Stimulated activated CD4-positive, alpha-beta T cell treated with anti-CD3 and anti-CD28 coated beads, TNF-alpha, amount 100 ng/mL, for 24 hours (primary cell): ENCODE measurements at regions not wholly inside any gene's neighbourhood (a gene's known extent, or its start where the extent isn't known, plus 50 kb on each side); places are given as distances from the start of the nearest gene placed in this dataset.

Experiments
- DNase-seq, 3 experiments: peaks; one replicate each; pipeline ENCODE4 v3.0.0-alpha.2; 2020; ENCODE audit warnings: low read depth in 3 of 3

DNA sequence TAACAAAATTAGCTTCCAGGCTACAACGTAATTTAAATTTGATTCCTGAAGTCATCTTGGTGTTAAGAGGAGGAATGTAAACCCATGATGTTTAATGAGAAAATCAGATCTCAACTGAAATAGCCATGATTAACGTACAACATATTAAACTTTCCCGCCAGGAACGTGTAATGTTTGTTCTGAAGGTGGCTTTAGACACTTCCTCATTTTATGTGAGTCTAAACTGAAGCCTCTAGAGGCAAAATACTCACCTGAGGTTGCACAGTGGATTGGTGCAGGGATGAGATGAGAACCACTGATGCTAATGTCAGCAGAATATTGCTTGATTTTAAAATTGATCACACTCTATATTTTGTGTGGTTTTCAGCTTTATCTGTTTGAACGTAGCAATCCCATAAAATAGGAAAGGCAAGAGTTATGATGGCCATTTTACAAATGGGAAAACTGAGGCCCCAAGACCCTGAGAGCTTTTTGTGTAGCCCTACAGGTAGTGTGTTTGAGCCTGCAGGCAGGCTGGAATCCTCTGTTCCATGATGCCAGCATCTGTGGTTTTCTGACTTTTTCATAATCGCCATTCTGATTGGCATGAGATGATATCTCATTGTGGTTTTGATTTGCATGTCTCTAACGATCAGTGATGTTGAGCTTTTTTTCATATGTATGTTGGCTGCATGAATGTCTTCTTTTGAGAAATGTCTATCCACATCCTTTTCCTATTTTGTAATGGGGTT is 243.7 kb upstream of the BMPER start:
- no peak for DNase-seq

GRCh38 chr7:33666531-33666930 is 238.8 kb upstream of the BMPER start:
- DNase-seq, result no peak

DNA sequence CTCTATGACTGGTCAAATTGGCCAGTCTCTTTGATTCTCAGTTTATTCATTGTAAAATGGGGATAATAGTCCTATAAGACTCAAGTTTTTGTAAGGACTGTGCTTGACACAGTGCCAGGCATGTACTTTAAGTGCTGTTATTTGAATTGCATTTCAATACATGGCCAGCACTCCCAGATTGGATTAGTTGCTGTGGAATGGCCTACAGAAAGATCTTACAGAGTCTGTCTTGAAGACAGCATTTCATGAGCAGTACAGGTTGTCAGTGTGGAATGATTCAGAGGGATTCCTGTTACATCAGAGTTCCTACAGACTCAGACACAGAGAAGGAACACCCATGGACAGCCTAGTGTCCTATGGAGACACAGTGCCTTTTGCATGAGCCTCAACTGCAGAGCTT is 238.1 kb upstream of the BMPER start:
- DNase-seq, result no peak

- DNase-seq, result no peak
Measured at GRCh38 chr7:33669251-33669670, 236.1 kb upstream of the BMPER start.

- DNase-seq, result no peak
Measured at GRCh38 chr7:33671531-33672262, 233.6 kb upstream of the BMPER start.

DNA sequence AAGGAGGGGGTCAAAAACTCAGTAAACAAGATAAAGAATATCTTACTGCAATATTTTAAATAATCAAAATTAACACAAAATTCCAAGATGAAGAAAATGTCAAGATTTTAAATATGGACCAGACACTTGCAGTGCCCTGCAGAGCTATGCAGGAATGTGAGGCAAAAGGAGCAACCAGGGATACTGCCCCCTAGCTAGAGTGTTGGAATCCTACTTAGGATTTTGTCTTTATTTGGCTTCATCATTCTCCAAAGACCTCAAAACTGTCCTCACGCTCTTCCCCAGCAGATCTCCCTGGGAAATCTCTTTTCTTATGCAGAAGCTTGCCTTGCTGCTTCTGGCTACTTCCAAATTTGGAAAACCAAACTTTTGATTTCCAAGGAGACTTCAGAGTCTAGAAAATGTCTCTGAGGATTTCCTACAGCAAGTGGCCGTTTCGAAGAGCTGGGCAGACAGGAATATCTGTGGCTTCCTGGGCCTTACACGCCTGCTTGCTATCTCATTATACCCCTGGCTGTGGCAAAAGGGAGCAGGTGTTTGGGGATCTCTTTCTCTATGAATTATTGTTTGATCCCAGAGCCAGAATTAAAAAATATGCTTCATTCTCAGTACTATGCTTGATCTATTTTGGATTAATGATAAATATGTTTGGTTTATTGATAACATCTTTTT is 232.2 kb upstream of the BMPER start:
- no peak for DNase-seq

DNA sequence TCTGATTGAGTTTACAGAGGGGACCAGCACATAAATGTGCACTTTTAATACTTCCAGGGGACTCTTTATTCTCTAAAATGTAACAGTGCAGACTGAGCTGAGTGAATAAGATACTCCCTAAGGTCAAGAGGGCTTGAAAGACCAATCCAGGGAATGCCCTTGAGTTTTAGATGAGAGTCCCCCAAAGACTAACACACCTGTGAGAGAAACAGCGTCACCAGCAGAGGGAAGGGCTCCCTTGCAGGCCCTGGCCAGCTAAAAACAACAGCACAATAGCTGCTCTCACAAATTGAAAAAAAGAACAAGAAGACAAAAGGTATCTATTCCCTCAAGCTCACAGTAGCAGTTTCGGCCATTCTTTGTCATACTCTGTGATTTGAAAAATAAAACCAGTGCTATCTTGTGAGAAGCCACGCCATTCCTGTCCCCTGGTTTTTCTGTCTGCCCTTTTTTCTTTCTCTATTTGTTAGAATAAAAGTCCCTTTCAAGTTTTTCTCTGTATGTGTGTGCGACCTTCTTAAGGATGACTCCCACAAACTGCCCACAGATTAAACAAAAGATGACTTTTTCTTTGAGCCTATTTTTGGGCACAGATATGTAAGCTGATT is 230.4 kb upstream of the BMPER start:
- no peak for DNase-seq

DNA sequence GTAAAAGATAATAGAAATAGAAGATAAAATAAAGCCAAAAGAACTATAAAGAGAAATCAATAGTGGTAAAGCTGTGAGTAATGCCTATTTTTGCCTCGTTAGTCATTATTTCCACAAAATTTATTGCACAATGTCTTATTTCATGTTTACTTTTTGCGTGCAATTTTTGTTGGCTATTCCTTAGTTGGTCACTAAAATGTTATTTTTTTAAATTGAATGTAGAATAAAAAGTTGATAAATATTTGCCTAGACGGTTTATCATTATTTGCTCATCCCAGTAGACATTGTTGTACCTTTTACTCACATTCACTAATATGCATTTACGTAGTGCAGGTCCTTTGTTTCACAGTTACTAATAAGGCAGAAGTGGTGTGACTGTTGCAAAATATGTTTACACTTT is 227.8 kb upstream of the BMPER start:
- no peak for DNase-seq

DNA sequence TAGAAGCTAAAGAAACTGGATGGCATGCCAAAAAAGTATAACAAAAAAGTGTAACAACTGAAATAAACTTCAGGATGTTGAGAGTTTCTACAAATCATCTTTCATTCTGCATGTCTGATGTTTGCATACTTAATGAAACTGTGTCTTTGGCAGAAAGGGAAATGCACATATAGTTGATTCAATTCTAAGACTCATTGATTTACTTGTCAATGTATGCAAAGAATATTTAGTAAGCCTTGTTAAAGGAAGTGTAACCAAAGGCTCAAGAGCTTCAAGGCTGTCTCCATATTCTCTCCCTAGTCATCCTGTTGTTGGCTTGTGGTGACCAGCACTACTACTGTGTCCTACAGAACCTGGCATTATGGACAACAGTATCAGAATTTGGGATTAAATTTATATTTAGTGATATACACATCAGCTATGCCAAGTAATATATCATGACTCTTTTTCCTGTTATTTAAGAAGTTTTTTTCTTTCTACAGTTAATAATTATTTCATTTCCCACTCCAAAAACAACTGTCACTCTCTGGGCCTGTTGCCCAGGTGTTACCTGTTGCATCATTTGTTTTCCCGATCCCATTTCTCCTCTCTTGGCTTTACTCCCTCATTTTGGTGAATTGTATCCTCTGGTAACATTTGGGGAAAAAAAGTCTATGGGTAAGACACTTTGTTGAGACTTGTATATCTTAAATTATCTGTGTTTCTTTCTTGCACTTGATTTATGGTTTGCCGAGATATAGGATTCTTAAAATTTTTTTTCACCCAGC is 226.6 kb upstream of the BMPER start:
- DNase-seq, result no peak

- no peak for DNase-seq
Measured at GRCh38 chr7:33680682-33681081, 224.7 kb upstream of the BMPER start.

DNA sequence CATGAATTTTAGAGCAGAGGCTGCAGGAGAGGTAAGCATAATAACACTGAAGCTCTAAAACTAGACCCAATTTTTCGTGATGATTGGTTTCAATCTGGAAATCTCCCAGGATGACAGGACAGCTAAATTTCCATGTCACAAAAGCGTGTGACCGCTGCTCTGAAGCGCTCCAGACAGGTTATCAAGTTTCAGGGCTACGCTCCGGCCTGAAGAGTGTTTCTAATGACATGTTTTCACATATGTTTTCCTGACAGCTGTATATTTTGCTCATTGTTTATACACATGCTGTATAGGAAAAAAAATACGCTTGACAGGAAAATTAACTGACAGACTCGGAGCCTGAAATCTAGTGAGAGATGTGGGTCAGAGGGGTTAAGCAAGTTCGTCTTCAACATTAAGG is 219.8 kb upstream of the BMPER start:
- no peak for DNase-seq

DNA sequence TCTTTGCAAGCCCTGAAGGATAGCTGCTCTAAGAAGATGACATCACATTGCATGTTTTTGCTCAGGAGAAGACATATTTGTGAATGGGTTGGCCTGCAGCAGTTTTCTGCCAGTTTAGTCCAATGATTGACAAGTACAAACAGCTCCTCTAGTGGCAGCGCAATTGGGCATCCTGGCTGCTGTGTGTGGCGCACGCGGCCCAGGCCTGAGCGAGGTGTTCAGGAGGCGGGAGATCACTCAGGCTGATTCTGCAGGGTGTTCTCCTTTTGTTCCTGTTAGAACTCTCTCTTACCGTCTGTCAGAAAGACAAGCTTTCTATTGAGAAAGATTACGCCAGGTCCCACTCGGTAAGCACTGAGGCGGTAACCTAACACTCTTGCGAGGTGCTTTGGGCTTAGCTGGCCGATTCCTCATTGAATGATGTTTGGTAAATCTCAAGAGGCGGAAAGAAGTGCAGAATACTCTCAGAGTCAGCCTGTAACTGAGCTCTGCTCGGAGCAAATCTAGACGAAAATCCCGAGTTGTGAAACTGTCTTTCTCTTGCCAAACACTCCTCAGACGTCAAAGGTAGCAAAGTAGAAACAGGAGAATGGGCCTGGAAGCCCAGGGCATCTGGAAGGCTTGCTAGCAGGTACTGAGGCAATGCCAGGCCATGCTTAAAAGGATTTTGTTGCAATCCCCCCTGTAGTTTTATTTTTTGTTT is 219.2 kb upstream of the BMPER start:
- no peak for DNase-seq

DNA sequence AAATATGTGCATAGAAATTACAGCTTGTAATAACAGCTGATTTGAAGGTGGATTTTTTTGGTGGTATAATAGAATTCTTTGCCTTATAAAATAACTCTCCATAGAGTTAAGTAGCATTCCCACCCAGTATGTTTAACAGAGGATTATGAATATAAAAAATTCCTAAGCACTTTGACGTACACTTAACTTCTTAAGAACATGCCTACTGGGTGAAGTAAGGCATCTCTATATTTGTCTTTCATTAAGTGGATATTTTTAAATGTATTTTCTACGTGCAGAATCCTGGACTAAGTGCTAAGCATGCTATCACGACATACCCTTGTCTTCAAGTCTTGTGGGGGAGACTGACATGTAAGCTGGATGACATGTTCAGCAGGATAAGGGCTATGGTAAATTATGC is 217.7 kb upstream of the BMPER start:
- DNase-seq, result no peak

GRCh38 chr7:33691180-33691579 is 214.2 kb upstream of the BMPER start:
- DNase-seq, result no peak

- no peak for DNase-seq
Measured at GRCh38 chr7:33692956-33693355, 212.4 kb upstream of the BMPER start.

GRCh38 chr7:33694006-33694405 is 211.3 kb upstream of the BMPER start:
- no peak for DNase-seq

- no peak for DNase-seq
Measured at GRCh38 chr7:33697616-33698015, 207.7 kb upstream of the BMPER start.

- DNase-seq, result no peak
Measured at GRCh38 chr7:33698041-33698440, 207.3 kb upstream of the BMPER start.

GRCh38 chr7:33698692-33699128 is 206.6 kb upstream of the BMPER start:
- no peak for DNase-seq

DNA sequence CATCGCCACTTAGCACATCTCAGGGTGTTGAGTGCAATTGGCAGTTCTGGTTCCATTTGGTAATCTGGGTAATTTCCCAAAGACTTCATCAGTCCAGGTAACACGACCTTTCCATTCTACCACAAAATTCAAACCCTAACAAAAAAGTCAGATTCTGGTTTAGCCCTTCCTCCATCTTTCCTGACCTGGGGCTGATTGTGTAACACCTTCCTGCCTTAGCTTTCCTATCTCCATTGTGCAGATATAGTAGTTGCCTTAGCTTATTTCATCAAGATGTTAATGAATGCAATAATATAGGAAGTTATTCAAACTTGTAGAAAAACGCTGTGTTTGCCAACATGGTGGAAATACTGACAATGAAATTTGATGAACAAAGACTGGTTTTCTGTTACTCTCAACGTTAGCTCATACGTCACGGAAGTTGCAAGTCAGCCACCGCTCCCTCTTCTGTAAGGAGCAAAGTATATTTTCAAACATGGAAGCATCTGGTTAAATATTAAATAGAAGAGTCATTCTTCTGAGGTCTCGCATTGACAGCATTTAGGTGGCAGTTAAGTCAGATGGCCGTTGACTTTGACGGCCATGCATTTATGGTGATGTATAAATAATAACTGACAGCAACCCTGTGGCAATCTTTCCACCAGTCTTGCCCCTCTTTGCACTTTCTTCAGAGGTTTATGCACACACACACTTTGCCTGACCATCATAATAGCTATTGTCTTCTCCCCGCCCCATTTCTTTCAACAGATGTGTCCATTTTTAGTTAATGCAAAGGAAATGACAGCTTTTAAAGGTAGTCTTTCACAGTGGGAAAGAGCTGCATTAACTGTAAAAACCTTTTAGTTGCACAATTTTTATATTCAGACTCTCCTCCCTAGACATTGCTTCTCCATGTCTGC is 205.1 kb upstream of the BMPER start:
- DNase-seq, result no peak
